GM12878 (cell line): ENCODE measurements at regions not wholly inside any gene's neighbourhood (a gene's known extent, or its start where the extent isn't known, plus 50 kb on each side); places are given as distances from the start of the nearest gene placed in this dataset.

ENCODE experiments used
- ATAC-seq: fragments of 200-7000 bp; cut with Tn5 transposase; 3 replicates; pipeline ENCODE4 v1.9.1; 2020; ENCODE audit warnings: mild to moderate bottlenecking, moderate library complexity
- BruUV-seq: library from RNA; stranded (reverse); fragments of 400-500 nt; replicated peaks from 2 replicates; lab custom pipeline; 2021; lab: Mats Ljungman, UMichigan
- CTCF ChIA-PET: fragments of 300-600 bp; sonication (Branson Sonifier 250); formaldehyde crosslinking; extraction: SDS; loops from one replicate; lab custom pipeline; 2021; ENCODE audit warnings: inconsistent platforms; lab: Yijun Ruan, JAX
- POLR2A ChIA-PET: fragments of 350-600 bp; formaldehyde crosslinking; extraction: SDS; loops from one replicate; lab custom pipeline; 2021; ENCODE audit warnings: inconsistent platforms; lab: Charles Lee
- RAD21 ChIA-PET: fragments of 300-600 bp; sonication (Branson Sonifier 250); formaldehyde crosslinking; loops from one replicate; lab custom pipeline; 2023; ENCODE audit warnings: antibody characterized with exemption; ENCODE audit not compliant: unreplicated experiment; lab: Charles Lee
- SMC1A ChIA-PET: fragments of 300-600 bp; sonication (Branson Sonifier 250); formaldehyde crosslinking; loops from one replicate; lab custom pipeline; 2023; ENCODE audit not compliant: unreplicated experiment, uncharacterized antibody; lab: Charles Lee
- DNase-seq: peaks from one replicate; pipeline ENCODE4 v3.0.0-alpha.2; 2011; ENCODE audit warnings: low read depth, low spot score
- FAIRE-seq: peaks from 3 replicates; lab custom pipeline; 2011; peaks lifted over from hg19 to GRCh38; lab: Jason Lieb, UNC
- H2AFZ ChIP-seq: 2 replicates; pipeline ENCODE4 v1.6.0; 2011; ENCODE audit warnings: low read depth, low read length, control low read depth; ENCODE audit not compliant: control insufficient read depth
- H3K27ac ChIP-seq: 2 replicates; pipeline ENCODE4 v1.5.1; 2011; ENCODE audit warnings: control low read depth; ENCODE audit not compliant: control insufficient read depth, insufficient read depth
- H3K27me3 ChIP-seq, 2 experiments: replicated peaks in 1 of 2; 2 replicates each; pipeline versions ENCODE4 v1.6.0 to v1.6.1; 2011; ENCODE audit warnings: low read length in 1 of 2; ENCODE audit not compliant: control insufficient read depth in 2 of 2, insufficient read depth in 2 of 2
- H3K36me3 ChIP-seq, 2 experiments: 2 replicates each; pipeline ENCODE4 v1.5.1; 2011; ENCODE audit warnings: low read length in 1 of 2; ENCODE audit not compliant: control insufficient read depth in 2 of 2, insufficient read depth in 2 of 2
- H3K4me1 ChIP-seq: 2 replicates; pipeline ENCODE4 v1.6.1; 2011; ENCODE audit warnings: mild to moderate bottlenecking, low read length, moderate library complexity, mixed read lengths; ENCODE audit not compliant: control insufficient read depth, insufficient read depth
- H3K4me2 ChIP-seq: 2 replicates; pipeline ENCODE4 v1.6.0; 2011; ENCODE audit warnings: control low read depth; ENCODE audit not compliant: control insufficient read depth, insufficient read depth
- H3K4me3 ChIP-seq: fragments of 200-600 bp; sonication (generic); 2 replicates; pipeline ENCODE4 v1.5.1; 2016
- H3K79me2 ChIP-seq: 2 replicates; pipeline ENCODE4 v1.6.0; 2011; ENCODE audit warnings: low read length; ENCODE audit not compliant: control insufficient read depth, insufficient read depth
- H3K9ac ChIP-seq: 2 replicates; pipeline ENCODE4 v1.8.0; 2011; ENCODE audit warnings: low read length, control low read depth, mixed read lengths; ENCODE audit not compliant: control insufficient read depth, insufficient read depth
- H3K9me3 ChIP-seq: replicated peaks from 3 replicates; pipeline ENCODE4 v1.5.1; 2011; ENCODE audit warnings: mild to moderate bottlenecking, low read length; ENCODE audit not compliant: control insufficient read depth, insufficient read depth
- H4K20me1 ChIP-seq: 2 replicates; pipeline ENCODE4 v1.6.0; 2011; ENCODE audit not compliant: control insufficient read depth, insufficient read depth
- CHD4 ChIP-seq: fragments of 200-600 bp; sonication (generic); IDR thresholded peaks from 2 replicates; pipeline ENCODE4 v1.6.1; 2016; ENCODE audit warnings: mild to moderate bottlenecking
- JUNB ChIP-seq: IDR thresholded peaks from 2 replicates; pipeline ENCODE4 v1.6.1; 2016; ENCODE audit warnings: antibody characterized with exemption, mild to moderate bottlenecking
- SREBF2 ChIP-seq: IDR thresholded peaks from 2 replicates; pipeline ENCODE4 v1.6.1; 2012; ENCODE audit warnings: mild to moderate bottlenecking, low read length
- ZBTB40 ChIP-seq: fragments of 450-650 bp; IDR thresholded peaks from 2 replicates; pipeline ENCODE4 v1.6.1; 2016; ENCODE audit warnings: mild to moderate bottlenecking, moderate library complexity, borderline replicate concordance
- ZNF217 ChIP-seq: fragments of 450-650 bp; IDR thresholded peaks from 2 replicates; pipeline ENCODE4 v1.6.1; 2017; ENCODE audit warnings: antibody characterized with exemption, mild to moderate bottlenecking
- WGBS: methylation state at CpG from one replicate; pipeline ENCODE4 v1.1.6; 2016; ENCODE audit warnings: low lambda C conversion rate; ENCODE audit not compliant: insufficient replicate concordance, insufficient coverage; ENCODE audit errors: missing lambda C conversion rate; 5-methylcytosine and 5-hydroxymethylcytosine counted together
- in situ Hi-C: fragments of 300-500 bp; cut with MboI; formaldehyde crosslinking; loops from 9 replicates; pipeline ENCODE4 v1.14.3; 2018; ENCODE audit warnings: mixed read lengths
- intact Hi-C: fragments of 100-400 bp; cut with micrococcal nuclease; formaldehyde crosslinking; loops from one replicate; pipeline ENCODE4 v1.14.2; 2022; ENCODE audit not compliant: unreplicated experiment
- TF ChIP-seq, protein P1 (sequence below): fragments of 450-650 bp; formaldehyde crosslinking; IDR thresholded peaks from 2 replicates; pipeline ENCODE4 v1.5.0; 2022; ENCODE audit warnings: mild to moderate bottlenecking, missing genetic modification characterization

DNA sequence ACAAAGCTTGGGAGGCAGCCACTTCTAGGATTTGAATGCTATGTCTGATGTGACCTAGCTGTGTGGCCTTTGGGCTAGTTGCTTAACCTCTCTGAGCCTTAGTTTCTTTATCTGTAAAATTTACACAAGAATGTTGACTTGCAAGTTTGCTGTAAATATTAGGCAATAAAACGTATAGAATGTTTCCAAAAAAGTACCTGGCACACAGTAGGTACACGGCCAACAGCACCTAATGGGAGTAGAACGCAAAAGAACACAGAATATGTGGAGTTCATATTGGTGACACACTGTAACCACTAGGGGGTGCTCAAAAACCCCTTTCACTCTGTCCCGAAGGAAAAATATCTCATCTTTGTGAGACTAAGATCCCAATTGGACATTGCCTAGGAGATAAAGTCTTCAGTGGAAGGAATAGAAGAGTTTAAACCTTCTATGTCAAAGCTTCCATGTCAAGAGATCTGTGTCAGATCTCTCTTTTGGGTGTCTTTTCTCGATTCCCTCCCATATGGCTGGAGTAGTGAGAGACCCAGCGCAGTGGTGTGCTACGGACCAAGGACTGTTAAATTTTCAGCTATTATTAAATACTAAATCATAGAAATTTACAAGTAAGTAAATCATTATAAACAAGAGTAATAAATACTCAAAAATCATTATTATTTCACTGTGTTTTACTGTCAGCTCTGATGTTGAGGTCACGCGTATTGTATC, 145.4 kb upstream of the RAD23B start (continued):
- TF ChIP-seq, protein P1, sequence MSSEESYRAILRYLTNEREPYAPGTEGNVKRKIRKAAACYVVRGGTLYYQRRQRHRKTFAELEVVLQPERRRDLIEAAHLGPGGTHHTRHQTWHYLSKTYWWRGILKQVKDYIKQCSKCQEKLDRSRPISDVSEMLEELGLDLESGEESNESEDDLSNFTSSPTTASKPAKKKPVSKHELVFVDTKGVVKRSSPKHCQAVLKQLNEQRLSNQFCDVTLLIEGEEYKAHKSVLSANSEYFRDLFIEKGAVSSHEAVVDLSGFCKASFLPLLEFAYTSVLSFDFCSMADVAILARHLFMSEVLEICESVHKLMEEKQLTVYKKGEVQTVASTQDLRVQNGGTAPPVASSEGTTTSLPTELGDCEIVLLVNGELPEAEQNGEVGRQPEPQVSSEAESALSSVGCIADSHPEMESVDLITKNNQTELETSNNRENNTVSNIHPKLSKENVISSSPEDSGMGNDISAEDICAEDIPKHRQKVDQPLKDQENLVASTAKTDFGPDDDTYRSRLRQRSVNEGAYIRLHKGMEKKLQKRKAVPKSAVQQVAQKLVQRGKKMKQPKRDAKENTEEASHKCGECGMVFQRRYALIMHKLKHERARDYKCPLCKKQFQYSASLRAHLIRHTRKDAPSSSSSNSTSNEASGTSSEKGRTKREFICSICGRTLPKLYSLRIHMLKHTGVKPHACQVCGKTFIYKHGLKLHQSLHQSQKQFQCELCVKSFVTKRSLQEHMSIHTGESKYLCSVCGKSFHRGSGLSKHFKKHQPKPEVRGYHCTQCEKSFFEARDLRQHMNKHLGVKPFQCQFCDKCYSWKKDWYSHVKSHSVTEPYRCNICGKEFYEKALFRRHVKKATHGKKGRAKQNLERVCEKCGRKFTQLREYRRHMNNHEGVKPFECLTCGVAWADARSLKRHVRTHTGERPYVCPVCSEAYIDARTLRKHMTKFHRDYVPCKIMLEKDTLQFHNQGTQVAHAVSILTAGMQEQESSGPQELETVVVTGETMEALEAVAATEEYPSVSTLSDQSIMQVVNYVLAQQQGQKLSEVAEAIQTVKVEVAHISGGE = no peak
- TF ChIP-seq ZNF217 = 0 out of 2 replicates have a peak, but pooled peaks have one; percentile 28

DNA sequence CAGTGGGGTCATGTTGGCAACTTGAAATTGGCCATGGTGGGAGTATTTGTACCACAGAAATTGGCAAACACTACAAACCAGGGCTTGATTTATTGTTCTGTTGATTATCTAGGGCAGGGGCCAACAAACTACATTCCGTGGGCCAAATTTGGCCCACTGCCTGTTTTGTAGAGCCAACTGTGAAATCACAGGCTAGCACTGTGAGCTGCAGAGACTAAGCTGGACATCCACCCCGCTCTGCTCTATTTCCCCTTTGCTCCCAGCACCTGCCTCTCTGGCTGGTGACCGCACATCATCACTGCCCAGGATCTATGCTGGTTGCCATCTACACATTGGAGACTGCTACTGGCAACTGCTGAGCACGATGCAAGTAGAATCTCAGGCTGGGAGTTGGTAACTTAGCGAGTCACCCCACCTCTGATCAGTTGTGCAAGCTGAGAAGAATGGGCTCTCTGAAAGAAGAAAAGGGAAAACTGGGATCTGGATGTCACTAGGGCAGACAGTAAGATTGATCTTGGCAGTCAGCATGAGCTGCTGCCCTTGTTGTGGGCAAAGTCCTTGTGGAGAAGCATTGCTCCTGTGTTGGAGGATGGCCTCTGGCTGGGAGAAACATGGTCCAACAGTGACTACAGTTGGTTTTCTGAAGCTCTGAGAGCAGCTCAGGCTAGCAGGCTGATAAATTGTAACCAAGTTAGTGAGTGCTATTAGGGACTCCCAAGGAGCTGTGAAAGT, 144.7 kb upstream of the RAD23B start:
- H3K27ac ChIP-seq = no peak overlapping the region
- no peaks in the 10 kb centered on the region for H3K79me2 ChIP-seq
- ChIA-PET CTCF (interaction anchor here (0.6 to 7.0 kb wide), 28 partner anchors 9 to 1229 kb away, joined by 3 to 37 read pairs (median 6); no protein-coding TSS in a partner anchor), POLR2A (no interaction called here), RAD21 (interaction anchor here (0.5 to 4.5 kb wide), 10 partner anchors 20 to 211 kb away, joined by 3 to 23 read pairs (median 4); no protein-coding TSS in a partner anchor), SMC1A (interaction anchor here (0.6 to 4.0 kb wide), 18 partner anchors 13 to 1625 kb away, joined by 3 to 22 read pairs (median 4); no protein-coding TSS in a partner anchor)
- no peak overlapping the region for H2AFZ ChIP-seq
- no TSS peak for BruUV-seq
- no peak overlapping the region for H3K9ac ChIP-seq
- H4K20me1 ChIP-seq = no peaks in the 10 kb centered on the region
- H3K4me2 ChIP-seq = no peak overlapping the region
- DNase-seq = no peak
- H3K9me3 ChIP-seq = no peaks in the 10 kb centered on the region
- no peaks in the 10 kb centered on the region for H3K4me1 ChIP-seq
- TF ChIP-seq JUNB (no peak), SREBF2 (no peak), ZBTB40 (no peak), CHD4 (no peak)
- H3K27me3 ChIP-seq = peaks cover 0 to 3% of the 10 kb centered on the region in 2 experiments; a peak in 1 of 4 replicates
- no peak overlapping the region for H3K4me3 ChIP-seq
- ATAC-seq = no peak
- 20% methylated on average over 5 of the region's 5 CpGs for WGBS
- no peaks in the 10 kb centered on the region for H3K36me3 ChIP-seq
- in situ Hi-C loops (loop anchor here (5.0 kb wide), 1 partner anchor 161 kb away; no protein-coding TSS in a partner anchor), intact Hi-C loops (loop anchor here (5.0 kb wide), 1 partner anchor 91 kb away; no protein-coding TSS in a partner anchor)
- no peak for FAIRE-seq
